Psoas muscle (tissue), 7 donors: ENCODE measurements at regions not wholly inside any gene's neighbourhood (a gene's known extent, or its start where the extent isn't known, plus 50 kb on each side); places are given as distances from the start of the nearest gene placed in this dataset.

Experiments used
- ATAC-seq, 4 donors: fragments of 200-7000 bp; cut with Tn5 transposase; one replicate each; pipeline ENCODE4 v1.9.1; 2020; ENCODE audit warnings: moderate library complexity in 3 of 4, mild to moderate bottlenecking in 2 of 4
- DNase-seq, 2 donors: peaks; one replicate each; pipeline ENCODE4 v3.0.0-alpha.2; 2020
- H3K27ac ChIP-seq: fragments of 200-600 bp; one replicate; pipeline ENCODE4 v1.8.0; 2022
- H3K27me3 ChIP-seq, 3 donors: fragments of 200-600 bp in 1 of 3; one replicate each; pipeline versions ENCODE4 v1.6.1 to v1.8.0; 2013 to 2022; ENCODE audit warnings: low read length in 2 of 3, mild to moderate bottlenecking in 2 of 3, moderate library complexity in 1 of 3; ENCODE audit not compliant: insufficient read depth in 3 of 3
- H3K36me3 ChIP-seq, 2 donors: fragments of 200-600 bp in 1 of 2; one replicate each; pipeline versions ENCODE4 v1.6.1 to v1.8.0; 2013 to 2022; ENCODE audit warnings: low read depth in 1 of 2, mild to moderate bottlenecking in 1 of 2, moderate library complexity in 1 of 2; ENCODE audit not compliant: insufficient read depth in 1 of 2
- H3K4me1 ChIP-seq: fragments of 200-600 bp; one replicate; pipeline ENCODE4 v1.8.0; 2022
- H3K4me3 ChIP-seq: fragments of 200-600 bp; one replicate; pipeline ENCODE4 v1.8.0; 2022; ENCODE audit warnings: mild to moderate bottlenecking
- H3K9me3 ChIP-seq: fragments of 200-600 bp; one replicate; pipeline ENCODE4 v1.8.0; 2022
- WGBS, 3 donors: extraction: QIAGEN DNeasy Blood & Tissue Kit; methylation state at CpG; one replicate each; pipeline versions ENCODE4 v1.1.6 to v1.1.7; 2013; 5-methylcytosine and 5-hydroxymethylcytosine counted together
- intact Hi-C, 2 donors: fragments of 100-400 bp; cut with DNase I; formaldehyde crosslinking; loops; one replicate each; pipeline versions ENCODE4 v1.11.0 to v1.14.2; 2022
- TF ChIP-seq, protein P1 (sequence below): fragments of 200-600 bp; IDR thresholded peaks from one replicate; pipeline ENCODE4 v1.8.0; 2022; ENCODE audit warnings: antibody characterized with exemption
- donor health status: healthy with polysubstance abuse.
- donor health status: DM: no; HTN: no; CAD: no; lungs with moderate emphysema.
- donor health status: Bipolar disorder and iron deficiency.
- donor health status: healthy.
- donor health status: DM: yes; HTN: yes; CAD: no.
- donor health status: DM: no; HTN: no; CAD: no.
- donor health status: DM: yes; HTN: yes; CAD: no.

DNA sequence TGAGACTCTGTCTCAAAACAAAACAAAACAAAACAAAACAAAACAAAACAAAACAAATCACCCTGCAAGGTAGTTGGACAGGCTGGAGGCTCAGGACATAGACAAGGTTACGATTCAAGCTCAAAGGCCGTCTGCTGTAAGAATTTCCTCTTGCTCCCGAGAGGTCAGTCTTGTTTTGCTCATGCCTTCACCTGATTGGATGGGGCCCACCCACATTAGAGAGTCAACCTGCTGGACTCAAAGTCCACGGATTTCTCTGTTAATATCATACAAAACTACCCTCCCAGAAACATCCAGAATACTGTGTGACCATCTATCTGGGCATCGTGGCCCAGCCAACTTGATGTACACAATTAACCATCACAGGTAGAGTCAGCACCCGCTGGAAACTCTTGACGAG, 330.0 kb upstream of the EEF2KMT start:
- TF ChIP-seq, protein P1, sequence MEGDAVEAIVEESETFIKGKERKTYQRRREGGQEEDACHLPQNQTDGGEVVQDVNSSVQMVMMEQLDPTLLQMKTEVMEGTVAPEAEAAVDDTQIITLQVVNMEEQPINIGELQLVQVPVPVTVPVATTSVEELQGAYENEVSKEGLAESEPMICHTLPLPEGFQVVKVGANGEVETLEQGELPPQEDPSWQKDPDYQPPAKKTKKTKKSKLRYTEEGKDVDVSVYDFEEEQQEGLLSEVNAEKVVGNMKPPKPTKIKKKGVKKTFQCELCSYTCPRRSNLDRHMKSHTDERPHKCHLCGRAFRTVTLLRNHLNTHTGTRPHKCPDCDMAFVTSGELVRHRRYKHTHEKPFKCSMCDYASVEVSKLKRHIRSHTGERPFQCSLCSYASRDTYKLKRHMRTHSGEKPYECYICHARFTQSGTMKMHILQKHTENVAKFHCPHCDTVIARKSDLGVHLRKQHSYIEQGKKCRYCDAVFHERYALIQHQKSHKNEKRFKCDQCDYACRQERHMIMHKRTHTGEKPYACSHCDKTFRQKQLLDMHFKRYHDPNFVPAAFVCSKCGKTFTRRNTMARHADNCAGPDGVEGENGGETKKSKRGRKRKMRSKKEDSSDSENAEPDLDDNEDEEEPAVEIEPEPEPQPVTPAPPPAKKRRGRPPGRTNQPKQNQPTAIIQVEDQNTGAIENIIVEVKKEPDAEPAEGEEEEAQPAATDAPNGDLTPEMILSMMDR: no peak
- no peak for DNase-seq
- WGBS, 3 donors: 72 to 80% (median 77%) methylated on average over 7 of the region's 7 CpGs

GRCh38 chr16:5422643-5423496, 325.3 kb upstream of the EEF2KMT start:
- TF ChIP-seq, protein P1: no peak
- ATAC-seq: no peak
- no peaks in the 10 kb centered on the region for H3K36me3 ChIP-seq
- no peaks in the 10 kb centered on the region for H3K27me3 ChIP-seq
- no peak for DNase-seq
- H3K4me1 ChIP-seq: no peaks in the 10 kb centered on the region
- H3K27ac ChIP-seq: no peak overlapping the region
- no peak overlapping the region for H3K4me3 ChIP-seq
- no peaks in the 10 kb centered on the region for H3K9me3 ChIP-seq
- intact Hi-C loops: no loop called here
- 68 to 74% (median 73%) methylated on average over 4 of the region's 4 CpGs for WGBS, 3 donors

More for the DNA sequence above, 330.0 kb upstream of the EEF2KMT start:
- no peak for ATAC-seq
- Histone ChIP-seq H3K36me3 (no peaks in the 10 kb centered on the region), H3K27ac (no peak overlapping the region), H3K4me1 (no peaks in the 10 kb centered on the region), H3K27me3 (no peaks in the 10 kb centered on the region), H3K9me3 (no peaks in the 10 kb centered on the region), H3K4me3 (no peak overlapping the region)
- intact Hi-C loops: no loop called here

DNA sequence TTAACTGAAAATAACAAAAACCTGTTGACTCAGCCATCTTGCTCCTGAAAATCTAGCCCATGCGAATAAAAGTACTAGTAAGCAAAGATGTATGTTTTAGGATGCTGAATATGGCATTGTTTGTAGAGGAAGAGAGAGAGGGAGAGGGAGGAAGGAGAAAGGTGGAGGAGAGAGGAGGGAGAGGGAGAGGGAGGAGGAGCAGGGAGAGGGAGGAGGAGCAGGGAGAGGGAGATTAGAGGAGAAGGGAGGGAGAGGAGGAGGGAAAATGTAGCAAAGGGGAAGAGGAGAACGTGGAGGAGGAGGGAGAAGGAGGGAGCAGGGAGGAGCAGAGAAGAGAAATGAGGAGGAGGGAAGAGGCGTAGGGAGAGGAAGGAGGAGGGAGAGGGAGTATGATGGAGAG, 324.5 kb upstream of the EEF2KMT start:
- Histone ChIP-seq H3K27ac (no peak overlapping the region), H3K4me3 (no peak overlapping the region), H3K36me3 (no peaks in the 10 kb centered on the region), H3K4me1 (no peaks in the 10 kb centered on the region), H3K27me3 (no peaks in the 10 kb centered on the region), H3K9me3 (no peaks in the 10 kb centered on the region)
- no peak for ATAC-seq
- TF ChIP-seq, protein P1: no peak
- WGBS, 3 donors: 45 to 53% (median 46%) methylated on average over 3 of the region's 3 CpGs
- DNase-seq: no peak
- intact Hi-C loops: no loop called here

- TF ChIP-seq, protein P1: no peak
- H3K27ac ChIP-seq: no peak overlapping the region
- no peaks in the 10 kb centered on the region for H3K36me3 ChIP-seq
- intact Hi-C loops: no loop called here
- H3K4me3 ChIP-seq: no peak overlapping the region
- H3K9me3 ChIP-seq: no peaks in the 10 kb centered on the region
- WGBS, 3 donors: 52 to 66% (median 59%) methylated on average over 5 of the region's 5 CpGs
- ATAC-seq: no peak
- no peaks in the 10 kb centered on the region for H3K4me1 ChIP-seq
- DNase-seq: no peak
- H3K27me3 ChIP-seq: peaks cover 0 to 2% (median 0%) of the 10 kb centered on the region in 3 donors
Observed at GRCh38 chr16:5416013-5416412, 318.4 kb upstream of the EEF2KMT start.
